ENCODE measurements at regions not wholly inside any gene's neighbourhood (a gene's known extent, or its start where the extent isn't known, plus 50 kb on each side); places are given as distances from the start of the nearest gene placed in this dataset.

GRCh38 chr1:11384170-11384554 is 94.8 kb upstream of the DISP3 start:
- no peaks in the 10 kb centered on the region for H3K9me1 ChIP-seq (ENCODE audit: control insufficient read depth, extremely low read depth, insufficient read depth, low read length)
- no peak overlapping the region for H3K9ac ChIP-seq (ENCODE audit: control insufficient read depth, extremely low read depth, insufficient read depth, low read length)
- H3K27me3 ChIP-seq (ENCODE audit: control insufficient read depth, extremely low read depth, insufficient read depth, low read length), result peaks cover 11% of the 10 kb centered on the region
- H3K36me3 ChIP-seq (ENCODE audit: control insufficient read depth in 2 of 2, extremely low read depth in 1 of 2, insufficient read depth in 2 of 2, low read length in 2 of 2), result no peaks in the 10 kb centered on the region
- peaks cover 17% of the 10 kb centered on the region for H3K4me1 ChIP-seq (ENCODE audit: control insufficient read depth, extremely low read depth, insufficient read depth, low read length)
- H3K4me2 ChIP-seq (ENCODE audit: control insufficient read depth, extremely low read depth, insufficient read depth, low read depth, low read length), result peak overlapping the region; percentile 73
- no peaks in the 10 kb centered on the region for H3K9me3 ChIP-seq (ENCODE audit: control insufficient read depth, low read depth, low read length)
- dilution Hi-C loops (cut with MboI; ENCODE audit: extremely low pct_ligation_motif_present, low sequenced_read_pairs), result no loop called here
- H3K79me2 ChIP-seq (ENCODE audit: control insufficient read depth, insufficient read depth, low read length), result no peaks in the 10 kb centered on the region
- peak; percentile 91 for FAIRE-seq
- no peak overlapping the region for H3K27ac ChIP-seq (ENCODE audit: control insufficient read depth, insufficient read depth, low read length)
- H3K4me3 ChIP-seq (ENCODE audit: control insufficient read depth in 2 of 3, extremely low read depth in 1 of 3, insufficient read depth in 2 of 3, low read depth in 1 of 3, low read length in 3 of 3), result no peak overlapping the region
- TF ChIP-seq EZH2 (IDR thresholded peaks at IDR 0.05; ENCODE audit: low read length), result no peak
- TF ChIP-seq, protein P1, sequence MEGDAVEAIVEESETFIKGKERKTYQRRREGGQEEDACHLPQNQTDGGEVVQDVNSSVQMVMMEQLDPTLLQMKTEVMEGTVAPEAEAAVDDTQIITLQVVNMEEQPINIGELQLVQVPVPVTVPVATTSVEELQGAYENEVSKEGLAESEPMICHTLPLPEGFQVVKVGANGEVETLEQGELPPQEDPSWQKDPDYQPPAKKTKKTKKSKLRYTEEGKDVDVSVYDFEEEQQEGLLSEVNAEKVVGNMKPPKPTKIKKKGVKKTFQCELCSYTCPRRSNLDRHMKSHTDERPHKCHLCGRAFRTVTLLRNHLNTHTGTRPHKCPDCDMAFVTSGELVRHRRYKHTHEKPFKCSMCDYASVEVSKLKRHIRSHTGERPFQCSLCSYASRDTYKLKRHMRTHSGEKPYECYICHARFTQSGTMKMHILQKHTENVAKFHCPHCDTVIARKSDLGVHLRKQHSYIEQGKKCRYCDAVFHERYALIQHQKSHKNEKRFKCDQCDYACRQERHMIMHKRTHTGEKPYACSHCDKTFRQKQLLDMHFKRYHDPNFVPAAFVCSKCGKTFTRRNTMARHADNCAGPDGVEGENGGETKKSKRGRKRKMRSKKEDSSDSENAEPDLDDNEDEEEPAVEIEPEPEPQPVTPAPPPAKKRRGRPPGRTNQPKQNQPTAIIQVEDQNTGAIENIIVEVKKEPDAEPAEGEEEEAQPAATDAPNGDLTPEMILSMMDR (optimal IDR thresholded peaks at IDR 0.05 in 1 of 3, IDR thresholded peaks at IDR 0.05 in 1 of 3, conservative IDR thresholded peaks at IDR 0.05 in 1 of 3; ENCODE audit: extremely low read depth in 1 of 3, insufficient read depth in 2 of 3, low read length in 3 of 3), result no peak
- no peak for DNase-seq (ENCODE audit: low read depth, low spot score)
- no peaks in the 10 kb centered on the region for H4K20me1 ChIP-seq (ENCODE audit: control insufficient read depth, extremely low read depth, insufficient read depth, low read length)
- no peak overlapping the region for H2AFZ ChIP-seq (ENCODE audit: control insufficient read depth, low read length)

GRCh38 chr1:11387829-11388228 is 91.1 kb upstream of the DISP3 start:
- FAIRE-seq, result no peak

More at GRCh38 chr1:11387829-11388228, 91.1 kb upstream of the DISP3 start:
- DNase-seq (ENCODE audit: low read depth, low spot score), result no peak
- H3K9ac ChIP-seq (ENCODE audit: control insufficient read depth, extremely low read depth, insufficient read depth, low read length), result no peak overlapping the region
- H4K20me1 ChIP-seq (ENCODE audit: control insufficient read depth, extremely low read depth, insufficient read depth, low read length), result no peaks in the 10 kb centered on the region
- H3K4me1 ChIP-seq (ENCODE audit: control insufficient read depth, extremely low read depth, insufficient read depth, low read length), result peaks cover 17% of the 10 kb centered on the region
- no peaks in the 10 kb centered on the region for H3K36me3 ChIP-seq (ENCODE audit: control insufficient read depth in 2 of 2, extremely low read depth in 1 of 2, insufficient read depth in 2 of 2, low read length in 2 of 2)
- H3K79me2 ChIP-seq (ENCODE audit: control insufficient read depth, insufficient read depth, low read length), result no peaks in the 10 kb centered on the region
- H3K27ac ChIP-seq (ENCODE audit: control insufficient read depth, insufficient read depth, low read length), result no peak overlapping the region
- H3K4me3 ChIP-seq (ENCODE audit: control insufficient read depth in 2 of 3, extremely low read depth in 1 of 3, insufficient read depth in 2 of 3, low read depth in 1 of 3, low read length in 3 of 3), result no peak overlapping the region
- no peaks in the 10 kb centered on the region for H3K9me3 ChIP-seq (ENCODE audit: control insufficient read depth, low read depth, low read length)
- H3K27me3 ChIP-seq (ENCODE audit: control insufficient read depth, extremely low read depth, insufficient read depth, low read length), result peaks cover 11% of the 10 kb centered on the region
- H2AFZ ChIP-seq (ENCODE audit: control insufficient read depth, low read length), result no peak overlapping the region
- dilution Hi-C loops (cut with MboI; ENCODE audit: extremely low pct_ligation_motif_present, low sequenced_read_pairs), result no loop called here
- H3K9me1 ChIP-seq (ENCODE audit: control insufficient read depth, extremely low read depth, insufficient read depth, low read length), result no peaks in the 10 kb centered on the region
- no peak overlapping the region for H3K4me2 ChIP-seq (ENCODE audit: control insufficient read depth, extremely low read depth, insufficient read depth, low read depth, low read length)
- TF ChIP-seq, protein P1 (optimal IDR thresholded peaks at IDR 0.05 in 1 of 3, IDR thresholded peaks at IDR 0.05 in 1 of 3, conservative IDR thresholded peaks at IDR 0.05 in 1 of 3; ENCODE audit: extremely low read depth in 1 of 3, insufficient read depth in 2 of 3, low read length in 3 of 3), result no peak
- no peak for TF ChIP-seq EZH2 (IDR thresholded peaks at IDR 0.05; ENCODE audit: low read length)
